Peyer's patch (tissue), 4 donors: ENCODE measurements at regions not wholly inside any gene's neighbourhood (a gene's known extent, or its start where the extent isn't known, plus 50 kb on each side); places are given as distances from the start of the nearest gene placed in this dataset.

ENCODE experiments used
- POLR2A ChIP-seq, 2 donors: fragments of 450-650 bp; IDR thresholded peaks; one replicate each; pipeline ENCODE4 v1.5.1; 2017; ENCODE audit warnings: antibody characterized with exemption in 2 of 2, mild to moderate bottlenecking in 2 of 2, moderate library complexity in 2 of 2
- TF ChIP-seq, protein P1 (sequence below), 6 experiments: fragments of 450-650 bp in 4 of 6; fragments of 200-600 bp in 2 of 6; sonication (generic) in 1 of 6; IDR thresholded peaks; one replicate each; pipeline ENCODE4 v1.5.1; 2017 to 2019; ENCODE audit warnings: antibody characterized with exemption in 6 of 6, mild to moderate bottlenecking in 3 of 6, moderate library complexity in 1 of 6

DNA sequence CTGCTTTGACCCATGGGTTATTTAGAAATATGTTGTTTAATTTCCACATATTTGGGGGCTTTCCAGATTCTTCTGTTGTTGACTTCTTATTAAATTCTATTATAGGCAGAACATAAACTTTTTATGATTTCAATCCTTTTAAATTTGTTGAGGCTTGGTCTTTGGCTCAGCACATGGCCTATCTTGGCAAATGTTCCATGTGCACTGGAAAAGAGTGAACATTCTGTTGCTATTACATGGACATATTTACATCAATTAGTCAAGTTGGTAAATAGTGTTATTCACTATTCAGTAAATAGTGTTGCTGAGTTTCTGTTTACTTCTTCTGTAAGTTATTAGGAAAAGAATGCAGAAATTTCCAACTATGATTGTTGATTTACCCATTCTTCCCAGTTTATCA lies 75.4 kb downstream of the ETS2 start:
- TF ChIP-seq, protein P1, sequence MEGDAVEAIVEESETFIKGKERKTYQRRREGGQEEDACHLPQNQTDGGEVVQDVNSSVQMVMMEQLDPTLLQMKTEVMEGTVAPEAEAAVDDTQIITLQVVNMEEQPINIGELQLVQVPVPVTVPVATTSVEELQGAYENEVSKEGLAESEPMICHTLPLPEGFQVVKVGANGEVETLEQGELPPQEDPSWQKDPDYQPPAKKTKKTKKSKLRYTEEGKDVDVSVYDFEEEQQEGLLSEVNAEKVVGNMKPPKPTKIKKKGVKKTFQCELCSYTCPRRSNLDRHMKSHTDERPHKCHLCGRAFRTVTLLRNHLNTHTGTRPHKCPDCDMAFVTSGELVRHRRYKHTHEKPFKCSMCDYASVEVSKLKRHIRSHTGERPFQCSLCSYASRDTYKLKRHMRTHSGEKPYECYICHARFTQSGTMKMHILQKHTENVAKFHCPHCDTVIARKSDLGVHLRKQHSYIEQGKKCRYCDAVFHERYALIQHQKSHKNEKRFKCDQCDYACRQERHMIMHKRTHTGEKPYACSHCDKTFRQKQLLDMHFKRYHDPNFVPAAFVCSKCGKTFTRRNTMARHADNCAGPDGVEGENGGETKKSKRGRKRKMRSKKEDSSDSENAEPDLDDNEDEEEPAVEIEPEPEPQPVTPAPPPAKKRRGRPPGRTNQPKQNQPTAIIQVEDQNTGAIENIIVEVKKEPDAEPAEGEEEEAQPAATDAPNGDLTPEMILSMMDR (IDR thresholded peaks at IDR 0.05) = no peak
- no peak for TF ChIP-seq POLR2A (IDR thresholded peaks at IDR 0.05)
